HG02610 (cell line): ENCODE measurements at regions not wholly inside any gene's neighbourhood (a gene's known extent, or its start where the extent isn't known, plus 50 kb on each side); places are given as distances from the start of the nearest gene placed in this dataset.
"Not testable (repeated sequence)": the region's sequence is repeated elsewhere in the genome, so short reads cannot be mapped to it uniquely, and the experiment has no call there.

Source experiments
- ATAC-seq: cut with Tn5 transposase; IDR thresholded peaks from one replicate; pipeline ENCODE4 v1.9.1; 2021; ENCODE audit warnings: mild to moderate bottlenecking, moderate library complexity; ENCODE audit not compliant: unreplicated experiment

- ATAC-seq: not testable (repeated sequence)
Measured at GRCh38 chr4:17436047-17436749, 75.7 kb downstream of the QDPR start.

GRCh38 chr4:17433827-17434226 is 78.1 kb downstream of the QDPR start:
- ATAC-seq: no peak

GRCh38 chr4:17427991-17428390 is 83.9 kb downstream of the QDPR start:
- ATAC-seq: no peak

- ATAC-seq: no peak
Measured at GRCh38 chr4:17426222-17426621, 85.7 kb downstream of the QDPR start.

- ATAC-seq: no peak
Measured at GRCh38 chr4:17418010-17418409, 93.9 kb downstream of the QDPR start.

GRCh38 chr4:17414392-17414791 is 97.5 kb downstream of the QDPR start:
- ATAC-seq: no peak

DNA sequence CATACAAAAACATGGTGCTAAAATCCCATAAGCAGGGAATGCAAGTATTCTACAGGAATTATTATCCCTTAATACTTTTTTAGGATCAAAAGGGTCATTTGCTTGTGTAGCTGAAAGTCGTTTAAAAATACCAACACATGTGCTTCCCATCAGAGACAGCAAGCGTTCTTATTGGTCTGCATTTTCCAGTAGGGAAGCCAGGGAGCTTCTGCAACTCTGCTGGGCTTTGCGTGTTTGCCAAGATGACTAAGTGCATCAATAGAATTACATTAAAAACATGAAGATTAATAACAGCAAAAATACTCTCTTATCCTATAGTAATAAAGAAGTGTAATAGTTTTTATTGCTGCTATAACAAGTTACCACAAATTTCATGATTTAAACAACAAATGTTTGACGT is 111.2 kb downstream of the QDPR start:
- ATAC-seq: no peak

DNA sequence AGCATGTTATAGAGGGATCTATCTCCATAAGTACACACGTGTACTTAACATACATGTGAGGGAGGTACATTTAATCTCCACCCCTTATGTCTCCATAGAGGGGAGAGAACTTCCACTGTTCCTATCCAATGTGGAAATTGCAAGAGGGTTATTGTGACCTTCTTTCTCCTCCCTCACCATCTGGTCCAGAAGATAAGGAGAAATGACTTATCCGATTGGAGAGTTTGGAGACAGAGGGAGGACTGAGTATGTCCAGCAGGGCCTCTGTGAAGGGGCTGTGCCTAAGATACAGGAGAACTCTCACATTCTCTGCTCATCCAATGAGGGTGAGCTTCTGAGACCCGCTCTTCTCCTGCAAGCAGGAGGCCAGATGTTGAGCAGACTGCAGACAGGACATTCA is 113.1 kb downstream of the QDPR start:
- no peak for ATAC-seq

DNA sequence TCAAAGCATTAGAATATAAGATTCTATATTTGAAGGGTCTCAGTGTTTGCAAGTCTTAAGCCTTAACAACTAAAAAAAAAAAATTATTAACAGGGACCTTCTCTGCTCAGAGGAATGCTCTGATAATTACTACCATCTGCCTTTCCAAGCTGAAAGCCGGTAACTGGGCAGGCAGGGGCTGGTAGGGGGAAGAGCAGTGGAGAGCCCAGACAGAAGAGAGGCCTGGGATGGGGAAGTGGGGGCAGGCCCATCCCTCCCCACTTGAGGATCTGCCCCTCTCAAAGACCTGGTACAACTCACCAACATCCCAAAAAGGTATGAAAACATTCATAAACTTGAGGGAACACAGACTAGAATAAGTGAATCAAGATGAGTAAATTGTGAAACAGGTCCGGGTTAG is 113.9 kb downstream of the QDPR start:
- ATAC-seq: no peak

- ATAC-seq: no peak
Measured at GRCh38 chr4:17397611-17398010, 114.3 kb downstream of the QDPR start.

DNA sequence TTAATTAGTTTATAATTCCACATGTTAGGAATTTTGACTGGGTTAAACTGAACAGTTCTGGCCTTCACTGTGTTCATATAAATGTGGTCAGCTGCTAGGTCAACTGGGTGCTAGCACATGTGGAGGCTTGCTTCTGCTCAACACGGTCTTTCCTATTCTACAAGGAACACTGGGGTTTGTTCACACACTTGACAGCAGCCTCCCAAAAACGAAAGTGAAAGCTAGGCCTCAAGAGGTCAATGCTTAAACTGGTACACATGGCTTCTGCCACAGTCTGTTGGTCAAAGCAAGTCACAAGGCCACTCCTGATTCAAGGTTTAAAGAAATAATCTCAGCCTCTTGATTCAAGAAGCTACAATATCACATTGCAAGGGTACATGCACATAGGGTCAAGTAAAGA is 126.5 kb downstream of the QDPR start:
- ATAC-seq: peak; percentile 88

DNA sequence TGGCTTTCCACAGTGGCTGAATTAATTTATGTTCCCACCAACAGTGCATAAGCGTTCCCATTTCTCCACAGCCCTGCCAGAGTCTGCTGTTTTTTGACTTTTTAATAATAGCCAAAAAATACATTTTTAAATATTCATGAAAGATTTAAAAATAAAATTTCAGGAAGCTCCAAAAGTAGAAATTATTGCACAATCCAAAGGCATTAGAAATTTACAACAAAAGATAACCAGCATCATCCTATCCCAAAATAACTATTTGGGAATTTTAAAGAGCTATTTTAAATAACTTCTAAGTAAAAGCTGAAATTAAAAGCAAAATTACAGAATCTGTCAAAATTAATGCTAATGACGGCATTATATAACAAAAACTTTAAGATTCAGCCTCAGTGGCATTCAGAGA is 131.5 kb downstream of the QDPR start:
- no peak for ATAC-seq

GRCh38 chr4:17376205-17376604 is 135.7 kb downstream of the QDPR start:
- ATAC-seq: no peak

DNA sequence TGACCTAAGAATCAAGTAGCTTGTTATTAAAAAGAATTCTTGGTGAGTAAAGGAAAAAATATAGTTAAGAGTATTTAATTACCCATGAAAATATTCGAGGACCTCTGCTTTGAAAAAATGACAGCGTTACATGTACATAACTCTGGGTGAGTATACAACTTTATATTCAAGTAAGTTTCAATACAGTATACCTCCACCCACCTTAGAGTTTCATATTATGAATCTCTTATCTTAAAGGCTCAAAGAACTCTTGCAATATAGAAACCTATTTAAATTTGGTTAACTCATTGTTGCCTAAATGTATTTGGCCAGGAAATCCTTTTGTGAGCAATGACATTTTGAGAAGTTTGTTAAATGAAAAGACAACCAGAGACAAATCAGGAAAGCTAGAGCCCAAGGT is 138.2 kb downstream of the QDPR start:
- ATAC-seq: no peak

- ATAC-seq: no peak
Measured at GRCh38 chr4:17370818-17371217, 141.1 kb downstream of the QDPR start.

- ATAC-seq: no peak
Measured at GRCh38 chr4:17368408-17368807, 143.5 kb downstream of the QDPR start.

GRCh38 chr4:17367201-17367600 is 144.7 kb downstream of the QDPR start:
- ATAC-seq: no peak

DNA sequence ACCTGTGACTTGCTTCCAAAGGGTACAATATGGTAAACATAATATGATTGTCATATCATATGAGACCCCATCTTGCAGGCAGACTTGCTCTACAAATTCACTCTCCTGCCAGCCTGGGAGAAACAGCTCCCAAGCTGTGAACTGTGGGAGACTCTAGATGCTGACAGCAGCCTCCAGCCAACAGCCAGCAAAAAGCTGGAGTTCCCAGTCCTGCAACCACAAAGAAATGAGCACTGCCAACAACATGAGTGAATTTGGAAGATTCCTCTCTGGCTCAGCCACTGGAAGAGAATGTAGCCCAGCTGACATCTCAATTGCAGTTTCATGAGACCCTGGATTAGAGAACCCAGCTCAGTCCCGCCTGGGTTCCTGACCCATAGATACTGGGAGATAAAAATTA is 145.4 kb downstream of the QDPR start:
- no peak for ATAC-seq

DNA sequence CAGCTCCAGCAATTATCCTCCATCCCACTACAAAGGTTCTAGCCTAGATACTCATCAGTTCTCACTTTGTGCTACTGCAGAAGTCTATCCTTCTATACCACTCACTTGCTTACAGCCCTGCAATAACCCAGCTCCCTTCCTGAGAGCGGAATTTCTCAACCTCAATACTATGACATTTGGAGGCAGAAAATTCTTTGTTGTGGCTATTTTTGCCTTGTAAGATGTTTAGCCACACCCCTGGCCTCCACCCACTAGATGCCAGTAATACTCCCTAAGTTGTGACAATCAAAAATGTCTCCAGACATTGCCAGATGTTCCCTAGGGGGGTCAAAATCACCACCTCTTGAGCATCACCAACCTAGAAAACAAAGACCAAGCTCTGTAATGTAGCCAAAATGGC is 149.5 kb downstream of the QDPR start:
- ATAC-seq: no peak

DNA sequence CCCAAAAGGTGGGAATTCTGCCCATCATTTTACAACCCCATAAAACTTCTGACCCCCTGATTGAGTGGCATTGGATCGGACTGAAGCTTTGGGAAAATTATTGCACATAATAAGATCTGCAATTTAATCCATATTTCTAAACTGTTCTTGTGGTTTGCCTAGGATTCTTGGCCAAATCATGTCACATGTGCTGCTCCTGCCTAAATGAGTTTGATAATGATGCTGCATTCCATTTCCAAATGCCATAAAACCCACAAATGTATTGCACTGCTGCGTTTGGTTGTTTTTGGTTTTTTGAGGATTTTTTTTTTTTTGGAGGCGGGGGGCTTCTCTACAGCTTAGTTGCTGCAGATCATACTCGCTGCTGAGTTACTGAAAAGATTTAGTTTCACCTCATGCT is 153.6 kb downstream of the QDPR start:
- no peak for ATAC-seq

DNA sequence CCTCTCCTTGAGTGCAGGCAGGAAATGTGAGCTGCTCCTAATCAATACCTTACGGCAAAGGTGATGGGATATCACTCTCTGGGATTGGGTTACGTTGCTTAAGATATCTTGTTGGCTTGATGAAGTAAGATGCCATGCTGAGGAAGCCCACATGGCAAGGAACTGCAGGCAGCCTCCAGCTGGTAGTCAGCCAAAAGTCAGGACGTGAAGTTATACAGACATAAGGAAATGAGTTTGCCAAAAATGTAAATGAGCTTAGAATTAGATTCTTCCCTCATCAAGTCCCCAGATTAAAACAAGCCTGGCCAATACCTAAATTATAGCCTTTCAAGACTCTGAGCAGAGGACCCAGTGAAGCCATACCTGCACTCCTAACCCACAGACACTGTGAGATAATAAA is 155.0 kb downstream of the QDPR start:
- no peak for ATAC-seq

GRCh38 chr4:17352357-17352756 is 159.5 kb downstream of the QDPR start:
- ATAC-seq: no peak

- no peak for ATAC-seq
Measured at GRCh38 chr4:17347445-17347844, 164.4 kb downstream of the QDPR start.
